ENCODE measurements at regions not wholly inside any gene's neighbourhood (a gene's known extent, or its start where the extent isn't known, plus 50 kb on each side); places are given as distances from the start of the nearest gene placed in this dataset.
A peak's percentile ranks its signal among the peaks of the same experiment; 100 is the strongest.

GRCh38 chr12:125256634-125256936, 191.3 kb downstream of the AACS start:
- no peak for DNase-seq (ENCODE audit: low read depth, low spot score)
- no peak overlapping the region for H3K4me3 ChIP-seq (ENCODE audit: low read length)

DNA sequence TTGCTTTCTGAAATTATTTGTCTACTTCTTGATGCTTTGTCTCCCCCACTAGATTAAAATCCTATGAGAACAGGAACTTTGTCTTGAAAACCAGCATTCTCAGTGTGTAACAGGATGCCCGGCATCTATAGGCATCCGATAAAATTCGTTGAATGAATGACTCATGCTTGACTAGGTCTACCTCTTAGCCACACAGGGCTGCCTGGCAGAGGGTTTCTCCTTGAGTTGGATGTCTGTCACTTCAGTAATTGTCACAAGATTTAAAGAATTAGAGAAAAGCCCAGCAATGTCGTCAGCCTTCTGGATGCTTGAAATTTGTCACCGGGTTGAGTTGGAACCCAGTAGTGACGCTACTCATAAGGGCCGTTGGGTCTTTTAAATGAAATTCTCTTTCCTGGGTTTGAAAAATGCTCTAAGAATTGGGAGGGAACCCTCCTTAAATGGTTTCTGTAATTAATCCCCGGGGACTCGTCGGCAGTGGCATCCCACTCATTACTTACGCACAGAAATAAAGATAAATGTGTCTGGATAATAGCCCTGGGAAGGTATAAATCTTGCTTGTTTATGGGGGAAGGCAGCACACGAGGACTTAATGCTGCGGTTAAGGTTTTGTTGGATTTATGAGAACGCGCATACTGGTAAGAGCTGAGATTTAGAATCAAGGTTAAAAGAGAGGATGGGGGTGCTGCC, 194.1 kb downstream of the AACS start:
- H3K4me3 ChIP-seq (ENCODE audit: low read length) = no peak overlapping the region

GRCh38 chr12:125262851-125263250, 197.6 kb downstream of the AACS start:
- DNase-seq (ENCODE audit: low read depth, low spot score) = no peak
- no peak overlapping the region for H3K4me3 ChIP-seq (ENCODE audit: low read length)

More for the DNA sequence above, 194.1 kb downstream of the AACS start:
- no peak for DNase-seq (ENCODE audit: low read depth, low spot score)

- no peak overlapping the region for H3K4me3 ChIP-seq (ENCODE audit: low read length)
- no peak for DNase-seq (ENCODE audit: low read depth, low spot score)
Measured at GRCh38 chr12:125263385-125263784, 198.2 kb downstream of the AACS start.

- DNase-seq (ENCODE audit: low read depth, low spot score) = no peak
- H3K4me3 ChIP-seq (ENCODE audit: low read length) = no peak overlapping the region
Measured at GRCh38 chr12:125267114-125267513, 201.9 kb downstream of the AACS start.

GRCh38 chr12:125269276-125269675, 204.0 kb downstream of the AACS start:
- DNase-seq (ENCODE audit: low read depth, low spot score) = no peak
- H3K4me3 ChIP-seq (ENCODE audit: low read length) = no peak overlapping the region

GRCh38 chr12:125271892-125272291, 206.7 kb downstream of the AACS start:
- no peak for DNase-seq (ENCODE audit: low read depth, low spot score)
- no peak overlapping the region for H3K4me3 ChIP-seq (ENCODE audit: low read length)

DNA sequence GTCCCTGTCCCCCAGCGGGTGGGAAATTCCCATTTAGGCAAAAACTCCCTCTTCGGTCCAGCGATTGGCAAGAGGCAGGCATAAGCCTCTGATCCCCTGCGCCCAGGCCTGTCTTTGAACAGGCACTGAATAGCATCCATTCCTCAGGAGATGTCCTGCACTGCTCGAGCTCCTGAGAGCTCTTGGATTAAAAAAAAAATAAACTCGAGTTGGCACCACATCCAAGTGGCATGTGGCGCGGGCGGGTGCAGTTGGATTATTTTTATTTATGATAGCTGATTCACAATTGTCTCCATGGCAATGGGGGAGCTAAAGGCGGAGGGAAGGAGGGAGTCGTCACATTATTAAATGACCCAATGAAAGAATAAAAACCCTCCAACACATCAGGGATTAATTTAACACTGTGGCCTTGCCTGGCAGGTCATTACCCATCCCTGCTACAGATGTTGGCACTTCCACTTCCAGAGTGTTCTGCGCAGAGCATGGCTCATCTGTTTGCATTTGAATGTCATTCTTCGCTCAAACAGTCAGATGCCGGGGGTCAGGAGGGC, 207.2 kb downstream of the AACS start:
- DNase-seq (ENCODE audit: low read depth, low spot score) = no peak
- no peak overlapping the region for H3K4me3 ChIP-seq (ENCODE audit: low read length)

DNA sequence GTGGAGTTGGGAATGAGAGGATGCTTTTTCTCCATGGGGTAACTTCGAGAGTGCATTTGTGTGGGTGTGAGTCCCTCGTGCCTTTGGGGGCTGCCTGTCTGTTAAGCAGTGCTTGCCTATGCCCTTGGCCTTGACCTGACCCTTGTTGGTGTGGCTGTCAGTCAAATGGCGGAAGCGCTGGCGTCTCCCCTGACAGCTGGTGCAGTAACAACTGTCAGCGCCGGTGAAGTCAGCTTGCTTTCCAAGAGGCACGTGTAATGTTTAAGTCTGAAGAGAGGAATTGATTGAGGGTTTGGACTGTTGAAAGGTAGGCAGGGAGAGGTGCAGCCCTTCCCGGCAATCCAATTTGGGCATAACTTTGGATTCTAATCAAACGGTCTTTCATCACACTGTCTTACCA, 211.3 kb downstream of the AACS start:
- no peak for DNase-seq (ENCODE audit: low read depth, low spot score)
- H3K4me3 ChIP-seq (ENCODE audit: low read length) = no peak overlapping the region

GRCh38 chr12:125280482-125281377, 215.5 kb downstream of the AACS start:
- no peak overlapping the region for H3K4me3 ChIP-seq (ENCODE audit: low read length)

DNA sequence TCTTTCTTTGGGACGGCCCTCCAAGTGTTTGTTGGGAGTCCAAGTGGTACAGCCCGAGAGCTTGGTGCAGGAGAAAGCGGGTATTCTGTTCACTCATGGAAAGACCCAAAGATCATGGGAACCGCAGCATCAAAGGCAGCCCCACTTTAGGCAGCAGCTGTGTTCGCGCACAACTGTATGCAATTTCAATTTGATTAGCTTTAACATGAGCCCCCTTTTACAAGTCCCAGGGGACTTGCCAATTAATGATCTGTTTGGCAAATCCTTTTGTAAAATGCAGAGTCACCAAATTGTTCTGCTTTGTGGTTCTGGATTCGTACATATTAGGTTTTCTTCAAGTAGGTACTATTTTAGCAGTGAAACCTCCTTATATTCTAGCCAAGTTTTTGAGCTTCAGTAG, 217.7 kb downstream of the AACS start:
- DNase-seq (ENCODE audit: low read depth, low spot score) = no peak
- H3K4me3 ChIP-seq (ENCODE audit: low read length) = no peak overlapping the region

More at GRCh38 chr12:125280482-125281377, 215.5 kb downstream of the AACS start:
- DNase-seq (ENCODE audit: low read depth, low spot score) = no peak

DNA sequence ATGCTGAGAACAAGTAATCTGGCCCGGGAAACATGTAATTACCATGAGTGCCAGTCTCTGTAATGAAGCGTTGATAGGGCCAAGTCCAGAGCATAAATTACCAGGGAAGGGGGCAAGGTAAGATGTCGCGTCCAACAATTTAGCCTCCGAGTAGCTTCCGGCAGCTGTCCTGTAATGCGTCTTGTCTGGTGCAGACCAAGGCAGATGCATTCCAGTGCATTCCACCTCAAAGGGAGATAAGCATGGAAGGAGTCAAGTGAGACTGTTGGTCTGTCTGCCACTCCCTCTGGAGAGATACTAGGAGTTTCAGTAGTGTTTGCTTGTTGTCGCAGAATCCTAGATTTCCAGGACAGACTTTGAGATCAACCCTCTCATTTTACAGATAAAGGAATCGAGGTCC, 218.3 kb downstream of the AACS start:
- no peak overlapping the region for H3K4me3 ChIP-seq (ENCODE audit: low read length)
- no peak for DNase-seq (ENCODE audit: low read depth, low spot score)

DNA sequence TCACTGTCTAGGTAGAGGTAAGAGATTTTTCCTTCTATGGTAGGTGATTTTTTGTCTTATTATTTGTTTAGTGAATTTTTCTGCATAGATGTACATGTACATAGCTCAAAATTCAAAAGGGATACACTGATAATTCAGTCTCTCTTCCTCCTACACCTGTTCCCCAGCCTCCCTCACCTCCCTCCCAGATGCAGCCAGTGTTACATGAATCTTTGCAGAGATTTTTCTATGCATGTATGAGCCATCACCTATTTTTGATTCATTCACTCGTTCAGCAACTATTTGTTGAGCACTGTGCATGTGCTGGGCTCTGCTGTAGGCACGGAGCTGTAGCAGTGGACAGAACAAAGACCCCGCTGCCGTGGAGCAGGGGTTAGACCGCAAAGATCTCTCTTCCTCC, 218.9 kb downstream of the AACS start:
- H3K4me3 ChIP-seq (ENCODE audit: low read length) = no peak overlapping the region
- DNase-seq (ENCODE audit: low read depth, low spot score) = no peak

GRCh38 chr12:125284945-125285685, 219.9 kb downstream of the AACS start:
- no peak overlapping the region for H3K4me3 ChIP-seq (ENCODE audit: low read length)
- peak; percentile 44 for DNase-seq (ENCODE audit: low read depth, low spot score)

DNA sequence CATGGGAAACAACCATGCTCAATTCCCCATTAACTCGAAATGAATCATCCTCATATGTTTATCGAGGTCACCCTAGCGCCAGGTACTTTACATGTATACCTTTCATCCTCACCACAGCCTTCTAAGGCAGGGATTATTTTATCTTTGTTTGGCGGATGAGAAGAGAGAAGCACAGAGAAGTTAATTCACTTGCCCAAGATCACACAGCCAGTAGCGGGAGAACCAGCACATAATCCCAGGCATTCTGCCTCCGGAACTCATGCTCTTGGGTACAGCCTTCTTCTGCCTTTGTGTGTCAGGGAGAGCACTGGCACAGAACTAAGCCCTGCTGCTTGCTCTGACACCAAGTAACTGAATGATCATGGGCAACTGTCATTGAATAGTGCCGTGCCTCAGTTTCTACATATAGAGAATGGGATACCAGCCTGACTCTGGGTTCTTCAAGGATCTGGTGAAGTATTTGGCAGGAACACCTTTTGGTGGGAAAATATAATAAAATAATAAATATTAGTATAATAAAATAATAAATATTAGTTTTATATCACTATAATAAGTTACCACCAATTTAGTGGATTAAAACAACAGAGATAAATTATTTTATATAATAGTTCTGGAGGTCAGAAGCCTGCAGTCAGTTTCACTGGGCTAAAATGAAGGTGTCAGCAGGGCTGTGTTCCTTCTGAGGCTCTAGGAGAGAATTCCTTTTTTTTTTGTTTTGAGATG, 220.9 kb downstream of the AACS start:
- H3K4me3 ChIP-seq (ENCODE audit: low read length) = no peak overlapping the region
- DNase-seq (ENCODE audit: low read depth, low spot score) = no peak

GRCh38 chr12:125287155-125287847, 222.1 kb downstream of the AACS start:
- DNase-seq (ENCODE audit: low read depth, low spot score) = no peak
- no peak overlapping the region for H3K4me3 ChIP-seq (ENCODE audit: low read length)

GRCh38 chr12:125288931-125289928, 224.0 kb downstream of the AACS start:
- DNase-seq (ENCODE audit: low read depth, low spot score) = no peak
- no peak overlapping the region for H3K4me3 ChIP-seq (ENCODE audit: low read length)

All from Jurkat, Clone E6-1 (cell line).